Type B pancreatic cell (in vitro differentiated cells): ENCODE measurements at regions not wholly inside any gene's neighbourhood (a gene's known extent, or its start where the extent isn't known, plus 50 kb on each side); places are given as distances from the start of the nearest gene placed in this dataset.

Experiments used
- DNase-seq: peaks from one replicate; pipeline ENCODE4 v3.0.0; 2021; ENCODE audit warnings: mixed read lengths; ENCODE audit not compliant: unreplicated experiment; ENCODE audit errors: extremely low spot score
- H3K27ac Mint-ChIP-seq: 2 replicates; pipeline ENCODE4 v1.8.0; 2021; ENCODE audit warnings: mild to moderate bottlenecking, mixed read lengths
- H3K27me3 Mint-ChIP-seq: 2 replicates; pipeline ENCODE4 v1.8.0; 2021; ENCODE audit warnings: mixed read lengths
- H3K36me3 Mint-ChIP-seq: 2 replicates; pipeline ENCODE4 v1.8.0; 2021; ENCODE audit warnings: mixed read lengths
- H3K4me1 Mint-ChIP-seq: one replicate; pipeline ENCODE4 v1.8.0; 2021; ENCODE audit warnings: mixed read lengths; ENCODE audit not compliant: unreplicated experiment
- H3K4me3 Mint-ChIP-seq: 2 replicates; pipeline ENCODE4 v1.8.0; 2021; ENCODE audit warnings: mild to moderate bottlenecking, mixed read lengths
- H3K9me3 Mint-ChIP-seq: 2 replicates; pipeline ENCODE4 v1.8.0; 2021; ENCODE audit warnings: mixed read lengths
- CTCF ChIP-seq: fragments of 200-600 bp; sonication (generic); conservative IDR thresholded peaks from 2 replicates; pipeline ENCODE4 v1.5.0; 2021; ENCODE audit warnings: antibody characterized with exemption, mild to moderate bottlenecking

GRCh38 chr11:79860336-79860735, 419.5 kb upstream of the TENM4 start:
- Mint-ChIP-seq H3K36me3 (no peaks in the 10 kb centered on the region), H3K4me3 (no peak overlapping the region), H3K27ac (no peak overlapping the region), H3K4me1 (peaks cover 16% of the 10 kb centered on the region), H3K9me3 (peaks cover 4% of the 10 kb centered on the region), H3K27me3 (no peaks in the 10 kb centered on the region)
- no peak for DNase-seq
- no peak for TF ChIP-seq CTCF

- no peak for TF ChIP-seq CTCF
- no peak for DNase-seq
- peaks cover 4% of the 10 kb centered on the region for H3K9me3 Mint-ChIP-seq
- H3K4me1 Mint-ChIP-seq = peaks cover 16% of the 10 kb centered on the region
- H3K27ac Mint-ChIP-seq = no peak overlapping the region
- H3K36me3 Mint-ChIP-seq = no peaks in the 10 kb centered on the region
- H3K4me3 Mint-ChIP-seq = no peak overlapping the region
- no peaks in the 10 kb centered on the region for H3K27me3 Mint-ChIP-seq
Observed at GRCh38 chr11:79857377-79858214, 416.8 kb upstream of the TENM4 start.

GRCh38 chr11:79852176-79852575, 411.3 kb upstream of the TENM4 start:
- H3K36me3 Mint-ChIP-seq = no peaks in the 10 kb centered on the region
- H3K9me3 Mint-ChIP-seq = peaks cover 5% of the 10 kb centered on the region
- H3K27me3 Mint-ChIP-seq = no peaks in the 10 kb centered on the region
- DNase-seq = no peak
- peaks cover 6% of the 10 kb centered on the region for H3K4me1 Mint-ChIP-seq
- no peak overlapping the region for H3K4me3 Mint-ChIP-seq
- TF ChIP-seq CTCF = no peak
- no peak overlapping the region for H3K27ac Mint-ChIP-seq

- Mint-ChIP-seq H3K4me3 (no peak overlapping the region), H3K27me3 (no peaks in the 10 kb centered on the region), H3K9me3 (no peaks in the 10 kb centered on the region), H3K27ac (no peak overlapping the region), H3K36me3 (no peaks in the 10 kb centered on the region), H3K4me1 (no peaks in the 10 kb centered on the region)
- TF ChIP-seq CTCF = no peak
- no peak for DNase-seq
Observed at GRCh38 chr11:79845002-79845709, 404.3 kb upstream of the TENM4 start.

- Mint-ChIP-seq H3K27me3 (no peaks in the 10 kb centered on the region), H3K36me3 (no peaks in the 10 kb centered on the region), H3K4me3 (no peak overlapping the region), H3K9me3 (no peaks in the 10 kb centered on the region), H3K4me1 (no peaks in the 10 kb centered on the region), H3K27ac (no peak overlapping the region)
- no peak for DNase-seq
- TF ChIP-seq CTCF = no peak
Observed at GRCh38 chr11:79834015-79834414, 393.2 kb upstream of the TENM4 start.
